GM21360 (cell line): ENCODE measurements at regions not wholly inside any gene's neighbourhood (a gene's known extent, or its start where the extent isn't known, plus 50 kb on each side); places are given as distances from the start of the nearest gene placed in this dataset.

ENCODE experiments used
- ATAC-seq: cut with Tn5 transposase; IDR thresholded peaks from one replicate; pipeline ENCODE4 v1.9.1; 2021; ENCODE audit warnings: mild to moderate bottlenecking, moderate library complexity; ENCODE audit not compliant: unreplicated experiment

DNA sequence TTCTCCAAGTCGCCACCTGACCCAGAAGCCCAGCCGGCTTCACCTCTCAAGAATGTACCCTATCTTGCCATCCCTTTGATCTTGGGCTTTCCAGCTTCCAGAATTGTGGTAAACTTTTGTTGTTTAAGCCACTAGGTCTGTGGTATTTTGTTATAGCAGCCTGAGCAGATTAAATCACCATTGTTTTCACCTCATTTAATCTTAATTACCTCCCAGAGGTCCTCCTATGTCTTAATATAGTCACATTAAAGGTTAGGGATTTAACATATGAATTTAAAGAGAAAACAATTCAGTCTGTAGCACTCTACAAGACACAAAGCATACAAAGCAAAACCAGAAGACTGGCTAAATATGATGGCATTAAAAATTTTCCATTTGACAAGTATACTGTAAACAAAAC lies 123.4 kb upstream of the CADM2 start:
- ATAC-seq, result no peak

GRCh38 chr3:84836961-84837360 lies 121.8 kb upstream of the CADM2 start:
- no peak for ATAC-seq

DNA sequence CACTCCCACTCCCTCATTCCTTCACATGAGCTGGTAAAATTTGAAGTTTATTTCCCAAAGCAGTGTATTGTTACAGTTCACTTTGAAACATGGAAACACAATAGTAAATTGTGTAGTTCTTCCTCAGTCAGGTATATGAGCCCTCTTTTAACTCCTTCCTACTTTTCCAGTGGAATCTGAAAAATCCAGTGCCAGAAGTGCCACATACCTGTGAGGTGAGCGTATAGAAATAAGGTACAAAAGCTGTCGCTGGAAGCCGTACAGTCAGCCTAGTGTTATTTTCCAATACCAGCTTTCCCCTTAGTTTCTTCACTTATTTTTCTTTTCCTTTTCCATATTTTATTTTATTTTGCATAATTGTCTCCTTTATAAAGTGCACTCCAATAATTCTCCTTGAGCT lies 81.7 kb upstream of the CADM2 start:
- ATAC-seq, result no peak

GRCh38 chr3:84881288-84881687 lies 77.5 kb upstream of the CADM2 start:
- no peak for ATAC-seq

DNA sequence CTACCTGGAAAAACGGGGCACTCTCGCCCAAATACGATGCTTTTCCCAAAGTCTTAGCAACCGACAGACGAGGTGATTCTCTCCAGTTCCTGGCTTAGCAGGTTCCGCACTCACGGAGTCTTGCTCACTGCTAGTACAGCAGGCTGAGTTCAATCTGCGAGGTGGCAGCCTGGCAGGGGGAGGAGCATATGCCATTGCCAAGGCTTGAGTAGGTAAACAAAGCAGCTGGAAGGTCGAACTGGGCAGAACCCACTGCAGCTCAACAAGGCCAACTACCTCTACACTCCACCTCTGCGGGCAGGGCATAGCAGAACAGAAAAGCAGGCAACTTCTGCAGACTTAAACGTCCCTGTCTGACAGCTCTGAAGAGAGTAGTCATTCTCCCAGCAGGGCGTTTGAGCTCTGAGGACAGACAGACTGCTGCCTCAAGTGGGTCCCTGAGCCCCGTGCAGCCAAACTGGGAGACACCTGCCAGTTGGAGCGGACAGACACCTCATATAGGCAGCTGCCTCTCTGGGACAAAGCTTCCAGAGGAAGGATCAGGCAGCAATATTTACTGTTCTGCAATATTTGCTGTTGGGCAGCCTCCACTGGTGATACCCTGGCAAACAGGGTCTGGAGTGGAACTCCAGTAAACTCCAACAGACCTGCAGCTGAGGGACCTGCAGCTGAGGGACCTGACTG lies 73.4 kb upstream of the CADM2 start:
- ATAC-seq, result no peak

- no peak for ATAC-seq
These were observed 66.9 kb upstream of the CADM2 start for GRCh38 chr3:84891851-84892250.

DNA sequence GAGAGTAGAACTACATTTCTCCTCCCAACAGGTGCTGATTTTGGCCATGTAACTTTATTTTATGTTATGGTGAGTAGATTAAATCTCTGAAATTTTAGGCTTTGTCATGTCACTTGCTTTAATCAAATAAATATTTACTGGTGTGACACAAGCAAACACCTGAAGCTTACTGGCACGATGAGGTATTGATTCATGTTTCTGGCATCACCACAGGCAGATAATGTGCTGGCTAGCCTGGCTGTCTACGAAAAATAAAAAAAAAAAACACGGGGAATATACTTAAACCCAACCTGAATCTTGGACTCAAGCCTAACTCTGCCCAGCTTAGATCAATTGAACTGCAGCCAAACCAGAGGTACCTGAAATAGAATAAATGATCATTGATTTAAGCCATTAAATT lies 65.6 kb upstream of the CADM2 start:
- no peak for ATAC-seq

DNA sequence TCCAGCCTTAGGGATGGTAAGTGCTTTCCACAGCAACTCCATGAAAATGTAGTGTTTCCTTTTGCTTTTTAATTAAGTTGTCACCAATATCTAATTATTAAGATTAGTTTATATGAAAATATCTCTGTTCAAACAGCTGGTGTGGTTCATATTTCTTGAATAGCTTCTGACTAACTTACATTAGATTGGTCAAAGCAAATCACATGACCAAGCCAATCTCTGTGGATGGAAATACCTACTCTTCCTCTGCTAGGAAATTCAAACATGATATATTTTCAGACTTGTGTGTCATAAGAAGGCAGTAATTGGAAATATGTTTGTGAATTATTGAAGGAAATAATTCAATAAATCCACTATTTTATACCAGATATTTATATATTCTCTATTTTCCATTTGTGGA lies 54.6 kb upstream of the CADM2 start:
- no peak for ATAC-seq

DNA sequence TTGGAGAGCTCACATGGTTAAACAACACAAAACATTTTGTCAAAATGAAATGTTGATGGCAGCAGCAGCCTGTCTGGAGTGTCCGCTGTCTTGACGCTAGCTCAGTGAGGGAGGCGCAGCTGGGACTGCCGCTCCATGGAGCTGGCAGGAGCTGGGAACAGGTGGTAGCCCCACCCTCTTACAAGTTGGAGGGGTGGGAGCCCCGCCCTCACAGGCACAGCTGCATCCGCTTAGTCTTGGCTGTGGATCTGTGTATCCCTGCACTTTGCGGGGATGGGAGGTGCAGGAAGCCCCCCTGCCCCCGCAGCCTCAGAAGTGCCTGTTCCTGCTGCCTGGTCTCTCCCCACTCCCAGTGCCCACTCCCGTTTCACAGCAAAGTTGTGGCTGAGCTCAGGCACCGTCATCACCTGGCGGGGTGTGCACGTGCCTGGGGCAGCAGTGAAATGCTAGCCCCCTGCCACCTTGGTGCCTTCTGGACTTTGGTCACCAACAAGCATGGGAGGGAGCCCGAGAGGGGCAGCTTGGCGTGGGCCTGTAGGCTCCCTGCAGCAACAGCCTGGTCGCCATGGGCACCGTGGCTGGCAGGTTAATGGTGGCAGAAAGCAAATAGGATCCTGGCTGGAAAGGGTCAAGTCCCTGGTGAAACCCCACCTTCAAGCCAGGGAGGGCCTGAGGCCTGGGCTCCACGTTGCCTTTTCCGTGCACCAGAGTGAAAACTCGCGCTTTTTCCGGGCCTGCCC lies 53.8 kb upstream of the CADM2 start:
- no peak for ATAC-seq

DNA sequence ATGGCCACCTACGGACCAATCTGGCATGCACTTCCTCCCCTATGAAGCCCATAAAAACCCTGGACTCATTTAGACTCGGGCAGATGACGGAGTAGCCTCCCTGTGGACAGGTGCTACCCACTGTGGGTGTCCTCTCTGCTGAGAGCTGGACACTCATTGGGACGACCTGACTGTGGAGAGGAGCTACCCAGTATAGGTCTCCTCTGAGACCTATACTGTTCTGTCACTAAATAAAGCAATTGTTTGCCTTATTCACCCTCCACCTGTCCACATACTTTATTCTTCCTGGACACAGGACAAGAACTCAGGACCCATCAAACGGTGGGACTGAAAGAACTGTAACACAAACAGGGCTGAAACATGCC lies 53.3 kb upstream of the CADM2 start:
- no peak for ATAC-seq

DNA sequence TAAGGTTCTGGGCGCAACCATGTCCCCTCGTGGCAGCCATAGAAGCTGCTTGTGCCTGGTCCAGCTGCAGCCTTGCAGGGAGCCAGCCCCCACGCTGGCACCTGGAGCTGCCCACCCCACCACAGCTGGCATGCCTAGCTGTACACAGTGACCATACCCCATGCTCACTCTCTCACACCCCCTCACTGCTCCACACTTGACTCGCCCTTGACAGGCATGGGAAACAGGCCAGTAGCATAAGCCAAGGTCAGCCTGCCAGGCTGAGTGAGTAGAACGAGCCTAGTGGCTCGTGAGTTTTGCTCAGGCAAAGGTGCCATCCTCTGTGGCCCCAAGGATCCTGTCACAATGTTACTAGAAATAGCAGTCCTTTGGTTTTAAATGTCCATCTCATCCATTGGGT lies 52.7 kb upstream of the CADM2 start:
- ATAC-seq, result no peak
